ENCODE measurements at regions not wholly inside any gene's neighbourhood (a gene's known extent, or its start where the extent isn't known, plus 50 kb on each side); places are given as distances from the start of the nearest gene placed in this dataset.

- ChIA-PET POLR2A (no interaction called here), RAD21 (ENCODE audit: low non-redundant PET in 1 of 2, low total read pairs in 2 of 2, uncharacterized antibody in 2 of 2, unreplicated experiment in 2 of 2) (no interaction called here), CTCF (no interaction called here)
- H3K27ac ChIP-seq (ENCODE audit: low read depth, low read length), result no peak overlapping the region
- DNase-seq (ENCODE audit: low read depth, low spot score) (no peak), ATAC-seq (no peak)
- H3K79me2 ChIP-seq (ENCODE audit: insufficient read depth, low read length), result no peaks in the 10 kb centered on the region
- H4K20me1 ChIP-seq (ENCODE audit: insufficient read depth), result no peaks in the 10 kb centered on the region
- no peaks in the 10 kb centered on the region for H3K9me3 ChIP-seq (ENCODE audit: control insufficient read depth in 1 of 2, insufficient read depth in 1 of 2, low read depth in 1 of 2, low read length in 2 of 2)
- H2AFZ ChIP-seq (ENCODE audit: low read depth, low read length, poor library complexity, severe bottlenecking), result no peak overlapping the region
- intact Hi-C loops (cut with micrococcal nuclease), result no loop called here
- H3K9me2 ChIP-seq (ENCODE audit: insufficient read depth), result no peaks in the 10 kb centered on the region
- H3K4me2 ChIP-seq (ENCODE audit: low read length), result no peak overlapping the region
- no TSS peak for BruUV-seq (replicated peaks)
- H3K27me3 ChIP-seq (ENCODE audit: insufficient read depth, low read length), result no peaks in the 10 kb centered on the region
- no peaks in the 10 kb centered on the region for H3K36me3 ChIP-seq (ENCODE audit: control insufficient read depth in 1 of 2, insufficient read depth in 2 of 2, low read length in 2 of 2)
- no peak for TF ChIP-seq CEBPB (IDR thresholded peaks at IDR 0.05; ENCODE audit: low read depth)
- TF ChIP-seq SP1 (IDR thresholded peaks at IDR 0.05; ENCODE audit: low read depth), result no peak
- no peak for TF ChIP-seq CBX3 (IDR thresholded peaks at IDR 0.05; ENCODE audit: low read depth)
- no peak for TF ChIP-seq FOSL1 (IDR thresholded peaks at IDR 0.05; ENCODE audit: low read depth)
- no peak for TF ChIP-seq YY1 (IDR thresholded peaks at IDR 0.05; ENCODE audit: extremely low read depth, insufficient replicate concordance, low read depth, low read length)
- TF ChIP-seq POLR2A (IDR thresholded peaks at IDR 0.05; ENCODE audit: borderline replicate concordance, extremely low read depth, insufficient read depth, insufficient read length), result no peak
- TF ChIP-seq JUND (IDR thresholded peaks at IDR 0.05), result no peak
- no peak for TF ChIP-seq ZBTB33 (IDR thresholded peaks at IDR 0.05; ENCODE audit: extremely low read depth, insufficient replicate concordance, low read length)
- TF ChIP-seq EGR1 (IDR thresholded peaks at IDR 0.05; ENCODE audit: low read depth), result no peak
- no peak for TF ChIP-seq ATF3 (IDR thresholded peaks at IDR 0.05)
- no peak for TF ChIP-seq RAD21 (IDR thresholded peaks at IDR 0.05; ENCODE audit: low read depth)
- no peak for TF ChIP-seq ZNF274 (IDR thresholded peaks at IDR 0.05; ENCODE audit: low read depth, low read length)
- no peak for TF ChIP-seq EZH2phosphoT487 (IDR thresholded peaks at IDR 0.05; ENCODE audit: borderline replicate concordance)
- TF ChIP-seq EZH2 (IDR thresholded peaks at IDR 0.05), result no peak
- TF ChIP-seq ZFX (IDR thresholded peaks at IDR 0.05), result no peak
- no peak overlapping the region for H3K4me3 ChIP-seq (replicated peaks in 1 of 2; ENCODE audit: low read depth in 1 of 2, low read length in 2 of 2)
- no peak overlapping the region for H3K9ac ChIP-seq (ENCODE audit: low read length)
- no peaks in the 10 kb centered on the region for H3K4me1 ChIP-seq (ENCODE audit: control insufficient read depth in 1 of 2, insufficient read depth in 2 of 2, low read length in 2 of 2)
Observed at GRCh38 chr21:30932686-30933085, 51.3 kb upstream of the KRTAP11-1 start.

Measured in HCT116 (cell line).